ENCODE measurements at regions not wholly inside any gene's neighbourhood (a gene's known extent, or its start where the extent isn't known, plus 50 kb on each side); places are given as distances from the start of the nearest gene placed in this dataset.

GRCh38 chr9:88803546-88804253, 187.6 kb upstream of the S1PR3 start (continued):
- 0 out of 2 replicates have a peak, but pooled peaks have one; percentile 29 for TF ChIP-seq TEAD4 (IDR thresholded peaks at IDR 0.05; ENCODE audit: borderline replicate concordance, insufficient read depth)
- TF ChIP-seq CTCF (IDR thresholded peaks at IDR 0.05): no peak

- Histone ChIP-seq H4K20me1 (ENCODE audit: insufficient read depth) (no peaks in the 10 kb centered on the region), H3K4me2 (0 out of 2 replicates have a peak overlapping the region, but pooled peaks have one; percentile 5), H3K27me3 (ENCODE audit: insufficient read depth) (no peaks in the 10 kb centered on the region), H3F3A (replicated peaks; ENCODE audit: insufficient read depth) (peaks cover 7% of the 10 kb centered on the region), H3K4me1 (ENCODE audit: control insufficient read depth in 1 of 2, insufficient read depth in 2 of 2, low read depth in 1 of 2, low read length in 1 of 2) (peaks cover 8 to 28% of the 10 kb centered on the region in 2 experiments; a peak in 3 of 4 replicates), H3K9ac (no peak overlapping the region), H3K79me2 (ENCODE audit: insufficient read depth) (no peaks in the 10 kb centered on the region), H3K9me3 (no peaks in the 10 kb centered on the region), H3K9me2 (no peaks in the 10 kb centered on the region), H2AFZ (ENCODE audit: low read depth) (no peak overlapping the region), H3K36me3 (replicated peaks in 1 of 2; ENCODE audit: control insufficient read depth in 1 of 2, insufficient read depth in 2 of 2, low read length in 1 of 2) (no peaks in the 10 kb centered on the region), H3K27ac (ENCODE audit: low read depth in 2 of 2, low read length in 1 of 2) (peak overlapping the region in 1 of 2 experiments; percentile 73; a peak in 2 of 4 replicates), H3K4me3 (ENCODE audit: low read depth in 2 of 2, low read length in 1 of 2) (no peak overlapping the region)
- no peak for DNase-seq
- ChIA-PET CTCF (interaction anchor here (1.5 kb wide), 1 partner anchor 16 kb away, joined by 3 read pairs; no protein-coding TSS in a partner anchor), POLR2A (interaction anchor here (0.6 kb wide), 1 partner anchor 236 kb away, joined by 3 read pairs; no protein-coding TSS in a partner anchor)
- TF ChIP-seq TCF12 (IDR thresholded peaks at IDR 0.05) (no peak), GABPA (IDR thresholded peaks at IDR 0.05; ENCODE audit: low read depth) (no peak), ZBTB33 (IDR thresholded peaks at IDR 0.05; ENCODE audit: borderline replicate concordance, low read depth) (no peak), MEF2A (IDR thresholded peaks at IDR 0.05; ENCODE audit: borderline replicate concordance, low read depth) (no peak), SIN3A (IDR thresholded peaks at IDR 0.05; ENCODE audit: borderline replicate concordance, low read depth, low read length) (no peak), PBX3 (IDR thresholded peaks at IDR 0.05) (no peak), FOXJ3 (CRISPR knock-in tag; IDR thresholded peaks at IDR 0.05) (no peak), ELF1 (IDR thresholded peaks at IDR 0.05) (no peak), IRF3 (IDR thresholded peaks at IDR 0.05; ENCODE audit: low read depth, low read length) (no peak), RCOR1 (IDR thresholded peaks at IDR 0.05; ENCODE audit: low read length) (no peak), TEAD4 (IDR thresholded peaks at IDR 0.05; ENCODE audit: borderline replicate concordance, insufficient read depth) (no peak), YY1 (IDR thresholded peaks at IDR 0.05; ENCODE audit: low read depth) (no peak)
- WGBS (ENCODE audit: low lambda C conversion rate): 11% methylated on average over 2 of the region's 2 CpGs
Observed at GRCh38 chr9:88804254-88804596, 187.0 kb upstream of the S1PR3 start.
